ENCODE measurements at regions not wholly inside any gene's neighbourhood (a gene's known extent, or its start where the extent isn't known, plus 50 kb on each side); places are given as distances from the start of the nearest gene placed in this dataset.

GRCh38 chr5:12999667-13000066 is 944.8 kb downstream of the DNAH5 start:
- no peak overlapping the region for H3K27ac ChIP-seq (ENCODE audit: low read depth, low read length)
- no peaks in the 10 kb centered on the region for H3K36me3 ChIP-seq (ENCODE audit: control insufficient read depth in 1 of 2, insufficient read depth in 2 of 2, low read length in 2 of 2)
- no peaks in the 10 kb centered on the region for H3K79me1 ChIP-seq (ENCODE audit: low read length)
- H3K9ac ChIP-seq (ENCODE audit: low read length), result no peak overlapping the region
- no peaks in the 10 kb centered on the region for H3K79me2 ChIP-seq (ENCODE audit: control insufficient read depth, insufficient read depth, low read length, poor library complexity)
- H4K8ac ChIP-seq (ENCODE audit: low read depth, low read length), result no peak overlapping the region
- no CpG with 5 or more reads among the region's 5 CpGs for WGBS (ENCODE audit: extremely low coverage, insufficient coverage, insufficient read length)
- H3K14ac ChIP-seq (ENCODE audit: low read length), result no peak overlapping the region
- no peaks in the 10 kb centered on the region for H3K27me3 ChIP-seq (ENCODE audit: insufficient read depth, low read length)
- H3K23ac ChIP-seq (ENCODE audit: low read length), result no peak overlapping the region
- no peaks in the 10 kb centered on the region for H3K4me1 ChIP-seq (ENCODE audit: control insufficient read depth in 1 of 2, insufficient read depth in 2 of 2, low read length in 2 of 2)
- H2AK5ac ChIP-seq (ENCODE audit: low read length), result no peak overlapping the region
- H2BK5ac ChIP-seq (ENCODE audit: low read depth, low read length, poor library complexity), result no peak overlapping the region
- no peak for DNase-seq
- H4K12ac ChIP-seq (ENCODE audit: low read depth, low read length), result no peak overlapping the region
- H3K4ac ChIP-seq (ENCODE audit: low read depth, low read length), result no peak overlapping the region
- no peak overlapping the region for H2AFZ ChIP-seq (ENCODE audit: insufficient read depth, low read length, poor library complexity)
- no peak overlapping the region for H2BK12ac ChIP-seq (ENCODE audit: low read length)
- no peak overlapping the region for H2BK120ac ChIP-seq (ENCODE audit: insufficient read depth, low read length, poor library complexity)
- H3K4me2 ChIP-seq (ENCODE audit: low read length), result no peak overlapping the region
- no peak overlapping the region for H4K91ac ChIP-seq (ENCODE audit: low read depth, low read length)
- no peaks in the 10 kb centered on the region for H3K9me3 ChIP-seq (ENCODE audit: insufficient read depth, low read depth, low read length)
- no peak overlapping the region for H3K4me3 ChIP-seq (ENCODE audit: low read depth, low read length)
- H3K18ac ChIP-seq (ENCODE audit: low read length), result no peak overlapping the region

- no peaks in the 10 kb centered on the region for H3K9me3 ChIP-seq (ENCODE audit: insufficient read depth, low read depth, low read length)
These were observed 959.3 kb downstream of the DNAH5 start for GRCh38 chr5:12985142-12985541.

GRCh38 chr5:12974856-12975255 is 969.6 kb downstream of the DNAH5 start:
- no peak overlapping the region for H3K4me2 ChIP-seq (ENCODE audit: low read length)
- no peaks in the 10 kb centered on the region for H3K36me3 ChIP-seq (ENCODE audit: control insufficient read depth in 1 of 2, insufficient read depth in 2 of 2, low read length in 2 of 2)
- H3K14ac ChIP-seq (ENCODE audit: low read length), result no peak overlapping the region
- no peak overlapping the region for H3K9ac ChIP-seq (ENCODE audit: low read length)
- H2BK5ac ChIP-seq (ENCODE audit: low read depth, low read length, poor library complexity), result no peak overlapping the region
- no peaks in the 10 kb centered on the region for H3K4me1 ChIP-seq (ENCODE audit: control insufficient read depth in 1 of 2, insufficient read depth in 2 of 2, low read length in 2 of 2)
- no peak overlapping the region for H2BK120ac ChIP-seq (ENCODE audit: insufficient read depth, low read length, poor library complexity)
- no CpG with 5 or more reads among the region's 3 CpGs for WGBS (ENCODE audit: extremely low coverage, insufficient coverage, insufficient read length)
- H3K79me2 ChIP-seq (ENCODE audit: control insufficient read depth, insufficient read depth, low read length, poor library complexity), result no peaks in the 10 kb centered on the region
- H3K27me3 ChIP-seq (ENCODE audit: insufficient read depth, low read length), result no peaks in the 10 kb centered on the region
- H4K12ac ChIP-seq (ENCODE audit: low read depth, low read length), result no peak overlapping the region
- H3K79me1 ChIP-seq (ENCODE audit: low read length), result no peaks in the 10 kb centered on the region
- H2AFZ ChIP-seq (ENCODE audit: insufficient read depth, low read length, poor library complexity), result no peak overlapping the region
- no peak overlapping the region for H3K27ac ChIP-seq (ENCODE audit: low read depth, low read length)
- no peak overlapping the region for H3K18ac ChIP-seq (ENCODE audit: low read length)
- no peaks in the 10 kb centered on the region for H3K9me3 ChIP-seq (ENCODE audit: insufficient read depth, low read depth, low read length)
- H3K23ac ChIP-seq (ENCODE audit: low read length), result no peak overlapping the region
- DNase-seq, result no peak
- H3K4me3 ChIP-seq (ENCODE audit: low read depth, low read length), result no peak overlapping the region
- H2BK12ac ChIP-seq (ENCODE audit: low read length), result no peak overlapping the region
- no peak overlapping the region for H4K91ac ChIP-seq (ENCODE audit: low read depth, low read length)
- no peak overlapping the region for H2AK5ac ChIP-seq (ENCODE audit: low read length)
- H3K4ac ChIP-seq (ENCODE audit: low read depth, low read length), result no peak overlapping the region
- H4K8ac ChIP-seq (ENCODE audit: low read depth, low read length), result no peak overlapping the region

More at GRCh38 chr5:12985142-12985541, 959.3 kb downstream of the DNAH5 start:
- Histone ChIP-seq H3K4me1 (ENCODE audit: control insufficient read depth in 1 of 2, insufficient read depth in 2 of 2, low read length in 2 of 2) (no peaks in the 10 kb centered on the region), H3K79me2 (ENCODE audit: control insufficient read depth, insufficient read depth, low read length, poor library complexity) (no peaks in the 10 kb centered on the region), H3K36me3 (ENCODE audit: control insufficient read depth in 1 of 2, insufficient read depth in 2 of 2, low read length in 2 of 2) (no peaks in the 10 kb centered on the region), H3K4me3 (ENCODE audit: low read depth, low read length) (no peak overlapping the region), H4K91ac (ENCODE audit: low read depth, low read length) (no peak overlapping the region), H3K4me2 (ENCODE audit: low read length) (no peak overlapping the region), H2BK5ac (ENCODE audit: low read depth, low read length, poor library complexity) (no peak overlapping the region), H2BK12ac (ENCODE audit: low read length) (no peak overlapping the region), H2AFZ (ENCODE audit: insufficient read depth, low read length, poor library complexity) (no peak overlapping the region), H4K12ac (ENCODE audit: low read depth, low read length) (no peak overlapping the region), H3K27ac (ENCODE audit: low read depth, low read length) (no peak overlapping the region), H3K14ac (ENCODE audit: low read length) (no peak overlapping the region), H2AK5ac (ENCODE audit: low read length) (no peak overlapping the region), H3K9ac (ENCODE audit: low read length) (no peak overlapping the region), H4K8ac (ENCODE audit: low read depth, low read length) (no peak overlapping the region), H2BK120ac (ENCODE audit: insufficient read depth, low read length, poor library complexity) (no peak overlapping the region), H3K79me1 (ENCODE audit: low read length) (no peaks in the 10 kb centered on the region), H3K27me3 (ENCODE audit: insufficient read depth, low read length) (no peaks in the 10 kb centered on the region), H3K4ac (ENCODE audit: low read depth, low read length) (no peak overlapping the region), H3K23ac (ENCODE audit: low read length) (no peak overlapping the region), H3K18ac (ENCODE audit: low read length) (no peak overlapping the region)
- no CpG with 5 or more reads among the region's 4 CpGs for WGBS (ENCODE audit: extremely low coverage, insufficient coverage, insufficient read length)
- no peak for DNase-seq

- no CpG with 5 or more reads among the region's 4 CpGs for WGBS (ENCODE audit: extremely low coverage, insufficient coverage, insufficient read length)
- H3K4me2 ChIP-seq (ENCODE audit: low read length), result no peak overlapping the region
These were observed 978.7 kb downstream of the DNAH5 start for GRCh38 chr5:12965804-12966203.

More at GRCh38 chr5:12965804-12966203, 978.7 kb downstream of the DNAH5 start:
- Histone ChIP-seq H3K14ac (ENCODE audit: low read length) (no peak overlapping the region), H3K9me3 (ENCODE audit: insufficient read depth, low read depth, low read length) (no peaks in the 10 kb centered on the region), H3K18ac (ENCODE audit: low read length) (no peak overlapping the region), H4K91ac (ENCODE audit: low read depth, low read length) (no peak overlapping the region), H4K12ac (ENCODE audit: low read depth, low read length) (no peak overlapping the region), H3K4me1 (ENCODE audit: control insufficient read depth in 1 of 2, insufficient read depth in 2 of 2, low read length in 2 of 2) (no peaks in the 10 kb centered on the region), H2AFZ (ENCODE audit: insufficient read depth, low read length, poor library complexity) (no peak overlapping the region), H3K27ac (ENCODE audit: low read depth, low read length) (no peak overlapping the region), H3K36me3 (ENCODE audit: control insufficient read depth in 1 of 2, insufficient read depth in 2 of 2, low read length in 2 of 2) (no peaks in the 10 kb centered on the region), H2BK12ac (ENCODE audit: low read length) (no peak overlapping the region), H3K9ac (ENCODE audit: low read length) (no peak overlapping the region), H2AK5ac (ENCODE audit: low read length) (no peak overlapping the region), H2BK120ac (ENCODE audit: insufficient read depth, low read length, poor library complexity) (no peak overlapping the region), H3K79me2 (ENCODE audit: control insufficient read depth, insufficient read depth, low read length, poor library complexity) (no peaks in the 10 kb centered on the region), H4K8ac (ENCODE audit: low read depth, low read length) (no peak overlapping the region), H3K4ac (ENCODE audit: low read depth, low read length) (no peak overlapping the region), H3K23ac (ENCODE audit: low read length) (no peak overlapping the region), H3K27me3 (ENCODE audit: insufficient read depth, low read length) (no peaks in the 10 kb centered on the region), H3K4me3 (ENCODE audit: low read depth, low read length) (no peak overlapping the region), H3K79me1 (ENCODE audit: low read length) (no peaks in the 10 kb centered on the region), H2BK5ac (ENCODE audit: low read depth, low read length, poor library complexity) (no peak overlapping the region)
- no peak for DNase-seq

Measured in trophoblast cell (in vitro differentiated cells and primary cell).